ENCODE measurements at regions not wholly inside any gene's neighbourhood (a gene's known extent, or its start where the extent isn't known, plus 50 kb on each side); places are given as distances from the start of the nearest gene placed in this dataset.

DNA sequence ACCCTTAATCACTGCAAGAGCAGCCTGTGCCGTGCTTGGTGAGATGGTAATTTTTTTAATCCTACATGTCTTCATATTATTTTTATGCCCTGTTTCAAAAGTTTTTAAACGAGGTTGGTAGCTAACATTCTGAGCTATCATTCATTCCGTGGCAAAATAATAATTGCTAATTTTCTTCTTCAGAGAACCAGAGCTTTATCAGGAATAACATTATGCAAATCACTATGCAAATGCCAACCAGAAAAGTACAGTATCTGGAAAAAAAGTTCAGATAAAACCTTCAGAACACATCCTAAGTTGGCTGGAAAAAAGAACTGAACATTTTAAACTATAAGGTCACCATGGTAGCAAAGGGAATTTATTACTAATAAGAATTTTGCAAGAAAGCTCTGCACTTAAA, 165.1 kb upstream of the NABP1 start:
- TF ChIP-seq, protein P1, sequence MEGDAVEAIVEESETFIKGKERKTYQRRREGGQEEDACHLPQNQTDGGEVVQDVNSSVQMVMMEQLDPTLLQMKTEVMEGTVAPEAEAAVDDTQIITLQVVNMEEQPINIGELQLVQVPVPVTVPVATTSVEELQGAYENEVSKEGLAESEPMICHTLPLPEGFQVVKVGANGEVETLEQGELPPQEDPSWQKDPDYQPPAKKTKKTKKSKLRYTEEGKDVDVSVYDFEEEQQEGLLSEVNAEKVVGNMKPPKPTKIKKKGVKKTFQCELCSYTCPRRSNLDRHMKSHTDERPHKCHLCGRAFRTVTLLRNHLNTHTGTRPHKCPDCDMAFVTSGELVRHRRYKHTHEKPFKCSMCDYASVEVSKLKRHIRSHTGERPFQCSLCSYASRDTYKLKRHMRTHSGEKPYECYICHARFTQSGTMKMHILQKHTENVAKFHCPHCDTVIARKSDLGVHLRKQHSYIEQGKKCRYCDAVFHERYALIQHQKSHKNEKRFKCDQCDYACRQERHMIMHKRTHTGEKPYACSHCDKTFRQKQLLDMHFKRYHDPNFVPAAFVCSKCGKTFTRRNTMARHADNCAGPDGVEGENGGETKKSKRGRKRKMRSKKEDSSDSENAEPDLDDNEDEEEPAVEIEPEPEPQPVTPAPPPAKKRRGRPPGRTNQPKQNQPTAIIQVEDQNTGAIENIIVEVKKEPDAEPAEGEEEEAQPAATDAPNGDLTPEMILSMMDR (IDR thresholded peaks at IDR 0.05; ENCODE audit: poor library complexity): no peak
- TF ChIP-seq EZH2 (IDR thresholded peaks at IDR 0.05; ENCODE audit: borderline replicate concordance) (no peak), EZH2phosphoT487 (IDR thresholded peaks at IDR 0.05; ENCODE audit: low read depth, severe bottlenecking, unreplicated experiment) (no peak)

All from hepatocyte (in vitro differentiated cells).